ENCODE measurements at regions not wholly inside any gene's neighbourhood (a gene's known extent, or its start where the extent isn't known, plus 50 kb on each side); places are given as distances from the start of the nearest gene placed in this dataset.
A peak's percentile ranks its signal among the peaks of the same experiment; 100 is the strongest.

DNA sequence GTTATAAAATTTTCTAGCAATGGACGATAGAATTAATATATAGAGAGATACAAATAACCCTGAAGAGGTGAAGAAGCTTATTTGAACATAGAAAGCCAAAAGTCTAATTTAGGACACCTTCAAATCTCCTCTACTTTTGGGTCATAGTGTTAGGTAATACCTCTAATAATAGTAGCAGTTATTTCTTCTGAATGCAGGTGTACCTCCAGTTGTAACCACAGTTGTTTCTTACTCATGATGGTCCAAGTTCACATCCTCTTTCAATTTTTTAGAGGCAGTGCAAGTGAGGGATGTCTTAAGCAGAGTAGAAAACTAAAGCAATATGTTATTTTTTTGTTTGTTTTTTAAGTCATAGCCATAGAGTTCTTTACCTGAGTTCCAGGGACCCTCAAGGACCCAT, 429.5 kb downstream of the CCDC85A start:
- DNase-seq (ENCODE audit: low spot score) (no peak), FAIRE-seq (no peak)

DNA sequence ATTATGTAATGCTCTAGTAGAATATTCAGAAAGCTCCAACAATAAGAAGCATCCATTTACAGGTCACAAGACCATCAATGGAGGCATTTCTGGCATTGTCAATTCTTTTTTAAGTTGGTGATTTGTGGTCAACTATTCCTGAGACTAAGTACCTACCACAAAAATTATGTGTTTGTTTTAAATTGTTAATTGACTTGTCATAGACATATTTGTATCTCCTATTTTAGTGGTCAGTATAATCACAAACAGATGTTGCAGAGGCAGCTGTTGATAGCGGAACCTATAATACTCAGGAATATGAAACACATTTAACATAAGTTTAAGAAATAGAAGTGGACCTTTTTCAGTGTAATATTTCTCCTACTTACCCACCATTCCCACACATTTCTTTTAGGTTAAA, 430.1 kb downstream of the CCDC85A start:
- DNase-seq (ENCODE audit: low spot score) (no peak), FAIRE-seq (no peak)

DNA sequence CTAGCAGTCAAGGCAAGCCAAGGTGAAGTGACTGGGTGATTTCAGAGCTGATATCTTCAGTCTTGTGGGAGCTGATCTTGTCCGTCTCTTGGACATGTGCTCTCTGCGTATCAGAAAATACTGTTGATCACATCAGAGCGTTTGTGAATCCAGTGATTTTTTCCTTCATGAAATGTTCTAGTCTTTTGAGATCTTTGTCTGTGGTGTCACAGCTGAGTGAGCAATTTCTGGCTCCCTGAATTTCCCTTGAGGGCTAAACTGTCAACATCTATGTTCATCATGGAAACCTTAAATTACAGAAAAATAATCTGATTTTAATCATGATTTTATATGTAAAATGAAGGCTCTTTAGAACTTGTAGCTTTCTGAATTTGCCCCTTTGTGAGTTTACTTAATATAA, 432.0 kb downstream of the CCDC85A start:
- DNase-seq (ENCODE audit: low spot score) (no peak), FAIRE-seq (no peak)

DNA sequence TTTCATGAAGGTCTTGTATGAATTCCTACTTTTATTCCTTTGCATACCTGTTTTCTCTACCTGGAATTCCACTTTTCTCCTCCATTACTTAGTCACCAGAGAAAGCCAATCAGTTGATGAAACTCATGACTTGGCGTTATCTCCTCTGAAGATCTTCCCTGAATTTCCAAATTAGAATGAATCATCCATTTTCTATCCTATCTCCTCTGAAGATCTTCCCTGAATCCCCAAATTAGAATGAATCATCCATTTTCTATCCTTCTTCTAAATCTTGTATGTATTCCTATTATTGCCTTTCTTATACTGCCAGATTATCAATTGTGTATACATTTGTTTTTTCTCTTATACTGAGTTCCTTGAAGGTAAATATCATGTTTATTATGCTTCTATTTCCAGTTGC, 440.4 kb downstream of the CCDC85A start:
- FAIRE-seq (no peak), DNase-seq (ENCODE audit: low spot score) (no peak)

DNA sequence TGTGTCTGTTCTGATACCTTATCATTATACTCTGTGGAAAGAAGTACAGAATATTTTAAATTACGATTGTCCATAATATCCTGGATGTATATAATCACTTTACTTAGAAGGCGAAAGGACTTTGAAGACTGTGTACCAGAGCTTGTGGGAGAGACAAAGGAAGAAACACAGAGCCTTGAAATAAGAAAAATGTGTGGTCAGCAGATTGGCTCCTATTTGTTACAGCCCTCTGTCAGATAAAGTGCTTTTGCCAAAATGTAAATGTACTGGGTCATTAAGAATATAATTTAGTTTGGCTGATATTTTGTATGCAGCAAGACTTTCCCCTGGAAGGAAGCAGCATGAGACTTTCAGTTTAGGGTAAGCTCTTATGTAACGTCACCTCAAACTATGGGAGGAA, 443.1 kb downstream of the CCDC85A start:
- FAIRE-seq (no peak), DNase-seq (ENCODE audit: low spot score) (no peak)

DNA sequence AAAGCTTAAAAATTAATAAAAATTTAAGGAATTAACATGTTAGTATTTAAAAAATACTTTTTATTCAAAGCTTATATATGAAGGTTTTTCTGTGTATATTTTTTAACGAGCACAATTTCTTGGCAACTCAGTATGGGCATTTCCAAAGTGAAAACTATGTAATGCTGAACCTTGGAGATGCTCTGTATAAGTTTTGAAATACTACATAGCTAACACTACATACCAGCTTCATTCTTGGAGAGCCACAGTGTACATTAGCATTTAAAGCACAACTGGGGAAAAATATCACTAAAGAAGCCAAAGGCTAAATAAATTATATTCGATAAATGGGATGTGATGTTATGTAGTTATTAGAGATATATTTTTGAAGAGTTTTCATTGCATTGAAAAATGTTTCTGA, 446.5 kb downstream of the CCDC85A start:
- DNase-seq (ENCODE audit: low spot score), result no peak
- FAIRE-seq, result no peak

DNA sequence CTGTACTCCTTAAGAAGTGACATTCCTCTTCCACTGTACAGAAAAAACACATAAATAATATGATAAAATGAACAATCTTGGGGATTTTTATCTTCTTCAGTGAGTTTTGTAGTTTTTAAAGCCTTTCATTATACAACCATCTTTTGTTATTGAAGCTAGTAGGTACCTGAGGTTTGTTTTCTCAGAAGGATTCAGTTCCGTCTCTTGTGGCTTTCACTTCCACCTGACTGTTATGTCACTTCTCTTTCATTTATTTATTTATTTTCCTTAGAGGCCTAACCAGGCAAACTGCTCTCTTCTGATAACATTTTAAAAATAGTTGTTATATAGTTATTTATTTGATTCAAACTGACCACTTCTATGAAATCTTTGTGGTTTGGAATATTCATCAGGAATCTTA, 464.2 kb downstream of the CCDC85A start:
- no peak for FAIRE-seq
- DNase-seq (ENCODE audit: low spot score), result no peak

DNA sequence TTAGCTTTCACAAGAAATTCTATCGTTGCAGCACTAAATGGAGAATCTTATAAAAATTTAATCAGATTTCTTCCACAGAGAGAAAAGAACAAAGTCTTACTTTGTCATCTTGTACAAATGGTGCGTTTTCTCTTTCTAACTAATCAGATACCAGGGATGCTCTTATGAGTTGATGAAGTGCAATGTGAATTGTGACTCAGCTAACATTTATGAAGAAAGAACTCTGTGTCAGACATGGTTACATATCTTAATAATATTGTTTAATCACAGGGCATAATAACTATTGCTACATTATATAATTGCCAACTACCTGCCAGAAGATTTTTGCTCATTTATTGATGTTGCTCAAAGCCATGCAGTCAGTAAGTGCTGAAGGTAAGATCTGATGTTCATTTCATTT, 465.0 kb downstream of the CCDC85A start:
- no peak for DNase-seq (ENCODE audit: low spot score)
- FAIRE-seq, result no peak

DNA sequence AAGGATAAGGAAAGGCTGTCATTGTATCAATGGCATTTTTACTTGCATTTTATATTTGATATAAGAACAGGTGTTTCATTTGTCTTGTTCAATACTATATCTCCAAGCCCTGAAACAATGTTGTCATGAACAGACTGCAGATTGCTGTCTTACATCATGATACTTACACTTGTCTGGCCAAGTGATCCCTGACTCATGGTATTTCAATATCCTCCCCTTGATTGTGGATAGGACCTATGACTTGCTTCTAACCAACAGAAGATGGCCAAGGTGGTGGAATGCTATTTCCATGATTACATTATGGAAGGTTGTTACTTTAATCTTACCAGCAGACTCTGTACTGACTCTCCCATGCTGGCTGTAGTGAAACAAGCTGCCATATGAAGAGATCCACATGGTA, 471.1 kb downstream of the CCDC85A start:
- no peak for DNase-seq (ENCODE audit: low spot score)
- FAIRE-seq, result no peak

DNA sequence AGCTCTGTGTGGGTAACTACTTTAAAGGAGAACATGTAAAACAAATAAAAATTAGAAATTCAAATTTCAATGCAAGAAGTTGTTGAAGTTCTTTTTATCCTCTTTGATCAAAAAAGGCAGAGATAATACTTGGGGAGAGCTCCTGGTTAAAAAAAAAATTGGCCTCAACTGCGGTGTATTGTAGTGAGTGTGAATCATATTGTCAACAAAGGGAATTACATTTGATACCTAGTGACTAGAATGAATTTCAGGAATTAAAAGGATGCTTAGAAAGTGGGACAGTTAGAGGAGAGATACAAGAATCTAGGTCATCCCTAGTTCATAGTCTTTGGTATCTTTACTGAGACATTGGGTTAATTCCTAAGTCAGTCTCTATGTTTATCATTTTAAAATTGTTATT, 473.0 kb downstream of the CCDC85A start:
- FAIRE-seq (no peak), DNase-seq (ENCODE audit: low spot score) (no peak)

DNA sequence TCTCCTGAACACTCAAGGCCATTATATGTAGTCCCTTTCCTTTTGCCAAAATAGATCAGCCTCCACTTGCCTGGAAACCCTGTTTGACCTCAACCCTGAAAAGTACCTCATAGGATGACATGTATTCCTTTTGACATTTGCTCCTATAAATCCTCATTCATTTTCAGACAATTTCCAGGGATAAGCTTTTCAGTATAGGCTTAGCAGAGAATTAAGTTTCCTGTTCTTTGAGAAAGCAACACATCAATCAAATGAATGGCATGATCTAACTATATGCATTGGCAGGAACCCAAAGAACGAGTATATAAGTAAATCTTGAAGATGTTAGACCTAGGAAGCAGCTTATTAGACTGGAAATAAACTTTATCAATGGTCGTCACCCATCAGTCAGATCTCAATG, 483.0 kb downstream of the CCDC85A start:
- DNase-seq (ENCODE audit: low spot score) (no peak), FAIRE-seq (no peak)

DNA sequence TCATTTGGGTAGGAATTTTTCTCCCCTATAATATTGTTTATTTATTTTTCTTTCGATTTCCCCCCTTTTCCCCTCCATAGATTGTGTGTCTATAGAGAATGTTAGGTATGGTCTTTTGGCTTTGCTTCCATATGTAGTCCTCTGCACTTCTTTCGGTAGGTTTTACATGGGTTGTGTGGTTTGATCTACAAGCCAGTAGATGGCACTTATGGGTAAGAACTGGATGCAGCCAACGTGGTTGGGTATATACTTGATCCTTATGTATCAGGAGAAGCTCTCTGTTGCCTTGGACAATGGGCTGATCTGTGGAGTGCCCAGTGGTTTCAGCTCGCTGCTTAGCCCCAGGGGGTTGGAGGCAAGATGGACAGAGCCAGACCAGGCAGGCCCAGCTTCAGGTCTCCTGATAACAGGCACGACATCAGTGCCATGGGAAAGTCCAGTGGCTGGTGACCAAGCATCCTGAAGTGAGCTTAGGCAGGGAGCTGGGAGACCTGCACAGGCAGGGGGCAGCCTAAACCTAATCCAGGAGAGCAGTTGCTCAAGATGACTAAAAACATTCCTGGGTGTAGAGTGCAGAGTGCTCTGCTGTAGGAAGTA, 488.3 kb downstream of the CCDC85A start:
- FAIRE-seq (no peak), DNase-seq (ENCODE audit: low spot score) (no peak)

DNA sequence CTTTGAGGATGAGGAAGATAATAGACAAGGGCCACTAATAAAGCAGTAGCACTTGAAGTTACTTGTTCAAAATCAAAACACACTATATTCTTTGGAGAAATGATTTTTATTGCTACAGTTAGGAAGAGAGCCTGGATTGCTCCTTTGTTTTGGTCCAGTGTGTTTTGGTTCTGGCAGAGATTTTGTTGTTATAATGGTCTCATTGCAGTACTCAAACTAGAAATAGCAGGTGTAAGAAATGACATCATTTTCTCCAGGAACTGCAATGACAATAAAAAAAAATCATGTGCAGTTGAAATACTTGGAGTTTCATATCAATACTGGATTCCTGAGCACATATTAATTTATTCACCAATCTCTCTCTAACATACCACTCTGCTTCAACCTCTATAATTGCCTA, 490.3 kb downstream of the CCDC85A start:
- FAIRE-seq (no peak), DNase-seq (ENCODE audit: low spot score) (no peak)

DNA sequence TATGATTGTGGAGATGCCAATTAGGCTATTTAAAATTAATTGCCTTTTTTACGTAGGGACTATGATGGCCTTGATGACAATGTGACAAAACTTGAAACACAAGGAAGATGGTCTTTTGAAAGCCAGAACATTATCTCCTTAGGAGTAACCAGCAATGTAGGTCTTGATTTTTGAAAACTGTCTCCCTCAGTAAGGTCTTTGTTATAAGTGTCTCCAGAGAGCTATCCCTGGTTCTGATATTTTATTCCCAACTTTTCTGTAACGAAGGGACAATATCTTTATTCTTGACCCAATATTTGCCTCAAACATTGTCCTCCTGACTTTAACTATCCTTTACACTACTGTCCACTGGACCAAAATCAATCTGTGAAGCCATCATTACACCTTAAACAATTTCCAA, 493.2 kb downstream of the CCDC85A start:
- FAIRE-seq, result no peak
- DNase-seq (ENCODE audit: low spot score), result no peak

DNA sequence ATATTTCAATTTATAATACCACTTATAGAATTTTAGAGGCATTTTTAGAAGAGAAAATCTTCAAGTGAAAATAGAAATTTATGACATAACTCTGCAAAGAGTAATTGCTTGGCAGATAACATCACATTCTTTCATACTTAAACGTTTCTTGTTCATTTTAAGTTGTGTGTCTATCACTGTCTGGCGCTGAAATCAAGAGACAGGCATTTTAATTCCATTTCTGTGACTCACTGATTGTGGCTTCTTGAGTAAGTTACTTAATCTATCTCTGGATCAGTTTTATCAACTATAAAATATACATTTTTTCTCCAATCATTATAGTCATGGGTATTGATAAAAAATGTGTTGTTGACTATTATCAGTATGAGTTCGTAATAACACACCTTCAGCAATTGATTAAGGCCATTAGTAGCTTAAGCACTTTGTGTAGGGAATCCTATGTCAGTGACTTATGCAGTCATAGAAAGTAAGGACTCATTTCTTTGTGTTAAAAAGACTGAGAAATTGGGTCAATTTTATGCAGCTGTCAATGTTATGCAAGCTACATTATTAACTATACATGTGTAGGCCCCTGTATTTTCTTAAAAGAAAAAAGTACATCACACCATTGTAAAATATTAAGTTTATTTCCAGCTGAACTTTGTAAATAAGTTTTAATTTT, 497.3 kb downstream of the CCDC85A start:
- FAIRE-seq (peak; percentile 93), DNase-seq (ENCODE audit: low spot score) (peak; percentile 71)

DNA sequence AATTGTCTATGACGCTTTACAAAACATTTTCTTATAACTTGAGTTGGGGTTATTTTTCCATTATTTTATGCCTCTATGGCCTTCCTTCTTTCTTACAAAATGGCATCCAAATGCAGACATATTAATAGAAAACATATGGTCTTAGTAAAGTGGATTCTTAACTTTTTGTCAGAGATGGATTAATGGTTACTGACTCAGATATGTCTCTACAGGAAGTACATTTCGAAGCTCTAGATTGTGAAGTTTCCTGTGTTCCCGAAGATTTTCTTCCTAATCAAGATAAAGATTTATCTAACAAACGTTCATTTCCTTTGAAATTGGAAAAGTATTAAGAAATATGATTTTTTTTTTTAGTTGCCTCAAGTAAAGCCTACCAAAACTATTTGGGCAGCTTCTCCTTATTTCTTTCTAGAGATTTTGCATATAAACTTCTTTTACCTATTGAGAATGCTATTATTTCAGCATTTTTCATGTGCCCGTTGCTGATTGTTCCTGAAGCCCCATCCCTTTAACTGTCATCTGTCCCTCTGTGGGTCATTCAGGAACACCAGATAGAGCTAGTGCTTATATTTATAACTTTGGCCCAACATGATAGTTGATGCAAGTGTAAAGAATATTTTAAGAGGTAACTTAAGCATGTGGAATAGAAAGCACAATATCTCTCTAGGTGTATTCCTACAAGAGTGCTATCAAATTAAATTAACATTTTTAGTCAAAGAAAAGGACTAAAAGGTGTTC, 498.0 kb downstream of the CCDC85A start:
- peak; percentile 44 for DNase-seq (ENCODE audit: low spot score)
- FAIRE-seq, result peak; percentile 72

DNA sequence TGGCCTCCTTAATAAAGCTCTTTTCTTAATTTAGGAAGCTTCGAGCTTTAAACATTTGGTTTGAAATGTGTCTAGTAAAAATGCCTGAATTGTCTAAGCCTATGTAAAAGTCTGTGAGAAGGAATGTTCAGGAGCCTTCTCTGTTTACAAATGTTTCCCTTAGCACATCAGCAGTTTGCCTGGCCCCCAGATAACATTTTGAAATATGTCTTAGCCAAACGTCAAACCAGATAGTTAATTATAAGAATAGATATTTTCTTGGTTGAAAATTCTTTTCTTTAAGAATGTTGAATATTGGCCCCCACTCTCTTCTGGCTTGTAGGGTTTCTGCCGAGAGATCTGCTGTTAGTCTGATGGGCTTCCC, 498.6 kb downstream of the CCDC85A start:
- DNase-seq (ENCODE audit: low spot score) (no peak), FAIRE-seq (no peak)

DNA sequence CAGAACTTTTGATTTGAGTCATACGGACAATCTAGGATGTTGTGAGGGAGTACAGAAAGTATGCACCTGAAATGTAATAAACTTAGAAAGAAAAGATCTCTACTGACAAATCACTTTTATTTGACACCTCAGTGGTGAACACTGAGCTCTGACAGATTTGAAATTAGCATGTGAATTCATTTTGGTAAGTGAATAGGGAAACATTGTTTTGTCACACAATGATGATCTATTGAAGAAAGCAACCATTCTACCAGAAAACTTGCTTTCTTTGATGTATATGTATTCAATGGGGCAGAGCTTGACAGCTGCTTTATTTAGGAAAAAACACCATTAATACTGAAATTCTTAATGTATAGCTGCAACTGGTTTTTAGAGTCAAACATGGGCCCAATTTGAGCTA, 500.5 kb downstream of the CCDC85A start:
- DNase-seq (ENCODE audit: low spot score), result no peak
- FAIRE-seq, result no peak

DNA sequence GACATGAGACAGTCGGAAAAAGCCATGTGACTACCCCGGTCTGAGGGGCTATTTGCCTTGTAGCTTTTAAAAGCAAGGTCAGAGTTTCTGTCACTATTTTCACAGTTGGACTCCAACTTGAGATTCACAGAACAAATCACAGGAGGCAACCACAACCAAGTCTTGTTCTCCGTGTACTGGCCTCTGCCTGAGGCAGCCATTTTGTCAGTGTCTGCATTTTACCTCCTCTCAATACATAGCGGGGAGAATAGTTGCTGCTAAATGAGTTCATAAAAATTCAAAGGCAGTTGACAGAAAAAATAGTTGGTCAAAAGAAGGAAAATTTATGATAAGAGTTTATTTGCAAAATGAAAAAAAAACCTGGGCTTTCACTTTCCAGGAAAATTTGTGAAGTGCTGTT, 501.4 kb downstream of the CCDC85A start:
- no peak for FAIRE-seq
- no peak for DNase-seq (ENCODE audit: low spot score)

DNA sequence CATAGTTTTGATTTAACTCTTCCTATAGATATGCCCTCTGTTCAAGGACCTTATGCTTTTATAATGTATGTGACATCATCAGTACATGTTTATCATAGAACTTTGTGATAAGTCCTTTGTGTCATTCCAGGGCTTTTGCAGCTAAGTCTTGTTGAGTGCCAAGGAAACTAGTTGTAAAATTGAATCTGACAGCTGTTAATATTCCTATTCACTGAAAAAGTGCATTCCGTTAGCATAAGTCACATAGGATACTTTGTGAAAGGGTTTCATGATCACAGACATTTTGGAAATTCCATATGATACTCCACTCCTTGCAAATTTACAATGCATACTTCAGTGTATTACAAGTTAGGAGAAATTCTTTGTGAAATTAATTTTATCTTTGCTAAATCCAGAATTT, 503.4 kb downstream of the CCDC85A start:
- no peak for FAIRE-seq
- no peak for DNase-seq (ENCODE audit: low spot score)

DNA sequence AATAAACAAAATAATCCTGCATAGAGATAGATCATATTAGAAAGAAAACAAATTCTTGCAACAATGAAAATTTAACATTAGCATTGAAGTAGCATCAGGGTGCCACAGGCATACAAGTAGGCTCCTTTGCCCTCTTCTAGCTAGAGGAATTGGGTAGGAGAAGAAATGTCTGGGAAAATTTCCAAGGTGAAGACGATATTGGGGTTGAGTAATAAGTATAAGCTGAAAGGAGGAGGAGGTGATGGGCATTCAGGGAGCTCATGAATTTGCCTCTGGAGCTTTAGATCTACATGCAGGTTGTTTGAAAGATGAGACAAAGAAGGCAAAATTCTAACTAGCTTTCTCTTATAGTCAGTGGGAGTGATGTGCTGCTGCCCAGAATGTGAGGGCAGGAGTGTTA, 504.9 kb downstream of the CCDC85A start:
- FAIRE-seq (no peak), DNase-seq (ENCODE audit: low spot score) (no peak)

DNA sequence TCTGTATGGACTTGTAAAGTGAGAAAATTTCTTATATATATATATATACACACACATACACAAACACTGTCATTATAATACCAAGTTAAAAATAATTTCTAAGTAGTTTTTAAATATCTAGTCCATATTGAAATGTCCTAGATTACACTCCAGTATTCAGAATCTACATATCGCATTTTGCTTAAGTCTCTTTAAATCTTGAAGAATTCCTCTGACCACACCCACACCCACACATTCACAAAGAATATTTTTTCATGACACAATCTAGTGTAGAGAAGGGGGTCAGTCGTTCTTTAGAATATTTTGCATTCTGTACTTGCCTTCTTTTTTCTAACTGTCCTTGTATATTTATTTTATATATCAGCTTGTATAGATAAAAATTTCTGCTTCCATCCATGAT, 509.7 kb downstream of the CCDC85A start:
- no peak for DNase-seq (ENCODE audit: low spot score)
- FAIRE-seq, result no peak

DNA sequence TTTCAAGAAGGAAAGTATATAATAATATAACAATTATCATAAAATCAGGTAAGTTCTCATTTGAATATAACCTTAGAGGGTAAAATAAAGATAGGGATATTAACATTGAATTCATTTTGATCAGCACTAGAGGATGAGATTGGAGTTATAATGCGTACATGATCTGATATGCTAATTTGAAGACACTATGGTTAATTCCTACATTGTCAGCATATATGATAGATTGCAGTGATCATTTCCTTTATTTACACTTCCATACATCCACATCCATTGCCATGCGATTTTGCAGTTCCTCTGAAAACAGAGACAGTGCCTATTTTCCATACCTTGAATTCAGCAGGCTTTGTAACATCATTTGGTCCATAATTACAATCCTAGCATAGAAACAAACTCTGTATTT, 519.2 kb downstream of the CCDC85A start:
- DNase-seq (ENCODE audit: low spot score) (no peak), FAIRE-seq (no peak)
